ENCODE measurements at regions not wholly inside any gene's neighbourhood (a gene's known extent, or its start where the extent isn't known, plus 50 kb on each side); places are given as distances from the start of the nearest gene placed in this dataset.

DNA sequence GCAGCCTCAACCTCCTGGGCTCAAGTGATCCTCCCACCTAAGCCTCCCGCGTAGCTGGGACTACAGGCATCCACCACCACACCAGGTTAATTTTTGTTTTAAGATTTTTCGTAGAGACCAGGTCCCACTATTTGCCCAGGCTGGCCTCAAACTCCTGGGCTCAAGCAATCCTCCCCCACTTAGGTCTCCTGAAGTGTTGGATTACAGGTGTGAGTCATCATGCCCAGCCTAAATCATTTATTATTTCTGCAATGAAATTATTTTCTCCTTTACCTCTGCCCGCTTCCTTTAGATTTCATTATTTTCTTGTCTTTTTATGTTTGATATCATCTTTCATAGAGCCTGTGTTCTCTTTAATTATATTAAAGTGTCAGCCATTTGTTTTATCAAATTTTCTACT is 165.2 kb upstream of the OTX2 start:
- H3K36me3 ChIP-seq (ENCODE audit: control insufficient read depth in 2 of 2, insufficient read depth in 1 of 2, low read length in 2 of 2), result no peaks in the 10 kb centered on the region
- H3K27ac ChIP-seq (ENCODE audit: extremely low read depth, low read depth, low read length), result no peak overlapping the region
- POLR2A ChIA-PET, result no interaction called here
- TF ChIP-seq ZNF366 (tag by site-specific recombination; conservative IDR thresholded peaks at IDR 0.05), result no peak
- no peak for TF ChIP-seq GLIS2 (tag by site-specific recombination; IDR thresholded peaks at IDR 0.05)
- TF ChIP-seq ZNF211 (tag by site-specific recombination; IDR thresholded peaks at IDR 0.05; ENCODE audit: low read depth), result no peak
- TF ChIP-seq ZNF354C (tag by site-specific recombination; IDR thresholded peaks at IDR 0.05; ENCODE audit: borderline replicate concordance, low read depth), result no peak
- TF ChIP-seq ZEB2 (tag by site-specific recombination; IDR thresholded peaks at IDR 0.05), result no peak
- no peak for TF ChIP-seq ZNF394 (tag by site-specific recombination; IDR thresholded peaks at IDR 0.05; ENCODE audit: borderline replicate concordance)
- TF ChIP-seq, protein P1, sequence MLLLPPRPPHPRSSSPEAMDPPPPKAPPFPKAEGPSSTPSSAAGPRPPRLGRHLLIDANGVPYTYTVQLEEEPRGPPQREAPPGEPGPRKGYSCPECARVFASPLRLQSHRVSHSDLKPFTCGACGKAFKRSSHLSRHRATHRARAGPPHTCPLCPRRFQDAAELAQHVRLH (tag by site-specific recombination; IDR thresholded peaks at IDR 0.05), result no peak
- TF ChIP-seq SALL2 (tag by site-specific recombination; IDR thresholded peaks at IDR 0.05; ENCODE audit: borderline replicate concordance), result no peak
- TF ChIP-seq, protein P2, sequence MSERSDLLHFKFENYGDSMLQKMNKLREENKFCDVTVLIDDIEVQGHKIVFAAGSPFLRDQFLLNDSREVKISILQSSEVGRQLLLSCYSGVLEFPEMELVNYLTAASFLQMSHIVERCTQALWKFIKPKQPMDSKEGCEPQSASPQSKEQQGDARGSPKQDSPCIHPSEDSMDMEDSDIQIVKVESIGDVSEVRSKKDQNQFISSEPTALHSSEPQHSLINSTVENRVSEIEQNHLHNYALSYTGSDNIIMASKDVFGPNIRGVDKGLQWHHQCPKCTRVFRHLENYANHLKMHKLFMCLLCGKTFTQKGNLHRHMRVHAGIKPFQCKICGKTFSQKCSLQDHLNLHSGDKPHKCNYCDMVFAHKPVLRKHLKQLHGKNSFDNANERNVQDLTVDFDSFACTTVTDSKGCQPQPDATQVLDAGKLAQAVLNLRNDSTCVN (tag by site-specific recombination; optimal IDR thresholded peaks at IDR 0.05), result no peak
- TF ChIP-seq MEIS1 (CRISPR knock-in tag; IDR thresholded peaks at IDR 0.05; ENCODE audit: borderline replicate concordance), result no peak
- no peak for TF ChIP-seq ZNF707 (tag by site-specific recombination; IDR thresholded peaks at IDR 0.05)
- TF ChIP-seq ZNF133 (tag by site-specific recombination; IDR thresholded peaks at IDR 0.05), result no peak
- TF ChIP-seq ZBTB10 (tag by site-specific recombination; IDR thresholded peaks at IDR 0.05), result no peak
- TF ChIP-seq FEZF1 (tag by site-specific recombination; IDR thresholded peaks at IDR 0.05), result no peak
- no peak for TF ChIP-seq ZNF155 (tag by site-specific recombination; IDR thresholded peaks at IDR 0.05)
- no peak for TF ChIP-seq BCL11B (tag by site-specific recombination; IDR thresholded peaks at IDR 0.05; ENCODE audit: low read depth)
- CTCF ChIA-PET, result no interaction called here
- no peak overlapping the region for H3K4me3 ChIP-seq (ENCODE audit: low read depth, low read length)
- no peaks in the 10 kb centered on the region for H3K9me3 ChIP-seq (ENCODE audit: control insufficient read depth, insufficient read depth, low read depth, low read length)
- H3K4me1 ChIP-seq (ENCODE audit: control insufficient read depth, insufficient read depth, low read length), result no peaks in the 10 kb centered on the region

- CTCF ChIA-PET, result no interaction called here
- POLR2A ChIA-PET, result no interaction called here
- H3K27ac ChIP-seq (ENCODE audit: extremely low read depth, low read depth, low read length), result no peak overlapping the region
- TF ChIP-seq ZNF571 (tag by site-specific recombination; IDR thresholded peaks at IDR 0.05) (no peak), ZBTB48 (tag by site-specific recombination; IDR thresholded peaks at IDR 0.05) (no peak), HOXC10 (CRISPR knock-in tag; IDR thresholded peaks at IDR 0.05) (no peak), ZBTB17 (tag by site-specific recombination; IDR thresholded peaks at IDR 0.05) (no peak), MYNN (tag by site-specific recombination; IDR thresholded peaks at IDR 0.05; ENCODE audit: borderline replicate concordance) (no peak), TCF7L2 (IDR thresholded peaks at IDR 0.05; ENCODE audit: borderline replicate concordance, low read depth, low read length) (no peak), HOXA7 (CRISPR knock-in tag; IDR thresholded peaks at IDR 0.05; ENCODE audit: borderline replicate concordance) (no peak), ZNF654 (tag by site-specific recombination; IDR thresholded peaks at IDR 0.05; ENCODE audit: low read depth) (no peak), ZNF626 (tag by site-specific recombination; IDR thresholded peaks at IDR 0.05) (no peak), ZNF488 (tag by site-specific recombination; IDR thresholded peaks at IDR 0.05) (no peak), KLF1 (tag by site-specific recombination; IDR thresholded peaks at IDR 0.05) (no peak), ZNF10 (tag by site-specific recombination; IDR thresholded peaks at IDR 0.05) (no peak)
- TF ChIP-seq, protein P2 (tag by site-specific recombination; optimal IDR thresholded peaks at IDR 0.05), result no peak
- H3K9me3 ChIP-seq (ENCODE audit: control insufficient read depth, insufficient read depth, low read depth, low read length), result no peaks in the 10 kb centered on the region
- no peaks in the 10 kb centered on the region for H3K36me3 ChIP-seq (ENCODE audit: control insufficient read depth in 2 of 2, insufficient read depth in 1 of 2, low read length in 2 of 2)
- no peak overlapping the region for H3K4me3 ChIP-seq (ENCODE audit: low read depth, low read length)
- H3K4me1 ChIP-seq (ENCODE audit: control insufficient read depth, insufficient read depth, low read length), result no peaks in the 10 kb centered on the region
Measured at GRCh38 chr14:56972948-56973347, 162.7 kb upstream of the OTX2 start.
